D721Med (cell line): ENCODE measurements at regions not wholly inside any gene's neighbourhood (a gene's known extent, or its start where the extent isn't known, plus 50 kb on each side); places are given as distances from the start of the nearest gene placed in this dataset.

Source experiments
- DNase-seq: peaks from one replicate; pipeline ENCODE4 v3.0.0; 2011; ENCODE audit warnings: low spot score; ENCODE audit not compliant: insufficient read length
- FAIRE-seq: peaks from 2 replicates; lab custom pipeline; 2011; peaks lifted over from hg19 to GRCh38; lab: Jason Lieb, UNC
- TF ChIP-seq, protein P1 (sequence below): IDR thresholded peaks from 2 replicates; pipeline ENCODE4 v1.5.1; 2012; ENCODE audit warnings: mild to moderate bottlenecking, control low read depth; ENCODE audit not compliant: insufficient read depth; ENCODE audit errors: missing control alignments

DNA sequence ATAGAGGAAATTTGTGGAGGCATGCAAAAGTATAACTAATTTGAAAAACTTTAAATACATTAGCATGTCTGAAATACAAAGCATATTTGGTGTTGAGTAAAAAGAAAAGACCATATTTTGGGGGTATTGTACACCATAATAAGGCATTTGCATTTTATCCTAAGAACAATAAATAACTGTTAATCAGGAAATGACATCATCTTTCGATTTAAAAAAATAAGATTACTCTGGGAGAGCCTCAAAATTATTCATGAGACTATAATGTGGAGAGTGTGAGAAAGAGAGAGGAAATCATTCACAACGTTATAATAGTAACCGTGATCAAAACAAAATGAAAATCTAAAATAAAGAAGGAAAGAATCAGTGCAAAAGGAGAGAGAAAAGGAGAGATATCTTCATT lies 712.3 kb upstream of the POT1 start:
- DNase-seq (no peak), FAIRE-seq (no peak)
- TF ChIP-seq, protein P1, sequence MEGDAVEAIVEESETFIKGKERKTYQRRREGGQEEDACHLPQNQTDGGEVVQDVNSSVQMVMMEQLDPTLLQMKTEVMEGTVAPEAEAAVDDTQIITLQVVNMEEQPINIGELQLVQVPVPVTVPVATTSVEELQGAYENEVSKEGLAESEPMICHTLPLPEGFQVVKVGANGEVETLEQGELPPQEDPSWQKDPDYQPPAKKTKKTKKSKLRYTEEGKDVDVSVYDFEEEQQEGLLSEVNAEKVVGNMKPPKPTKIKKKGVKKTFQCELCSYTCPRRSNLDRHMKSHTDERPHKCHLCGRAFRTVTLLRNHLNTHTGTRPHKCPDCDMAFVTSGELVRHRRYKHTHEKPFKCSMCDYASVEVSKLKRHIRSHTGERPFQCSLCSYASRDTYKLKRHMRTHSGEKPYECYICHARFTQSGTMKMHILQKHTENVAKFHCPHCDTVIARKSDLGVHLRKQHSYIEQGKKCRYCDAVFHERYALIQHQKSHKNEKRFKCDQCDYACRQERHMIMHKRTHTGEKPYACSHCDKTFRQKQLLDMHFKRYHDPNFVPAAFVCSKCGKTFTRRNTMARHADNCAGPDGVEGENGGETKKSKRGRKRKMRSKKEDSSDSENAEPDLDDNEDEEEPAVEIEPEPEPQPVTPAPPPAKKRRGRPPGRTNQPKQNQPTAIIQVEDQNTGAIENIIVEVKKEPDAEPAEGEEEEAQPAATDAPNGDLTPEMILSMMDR, result no peak

DNA sequence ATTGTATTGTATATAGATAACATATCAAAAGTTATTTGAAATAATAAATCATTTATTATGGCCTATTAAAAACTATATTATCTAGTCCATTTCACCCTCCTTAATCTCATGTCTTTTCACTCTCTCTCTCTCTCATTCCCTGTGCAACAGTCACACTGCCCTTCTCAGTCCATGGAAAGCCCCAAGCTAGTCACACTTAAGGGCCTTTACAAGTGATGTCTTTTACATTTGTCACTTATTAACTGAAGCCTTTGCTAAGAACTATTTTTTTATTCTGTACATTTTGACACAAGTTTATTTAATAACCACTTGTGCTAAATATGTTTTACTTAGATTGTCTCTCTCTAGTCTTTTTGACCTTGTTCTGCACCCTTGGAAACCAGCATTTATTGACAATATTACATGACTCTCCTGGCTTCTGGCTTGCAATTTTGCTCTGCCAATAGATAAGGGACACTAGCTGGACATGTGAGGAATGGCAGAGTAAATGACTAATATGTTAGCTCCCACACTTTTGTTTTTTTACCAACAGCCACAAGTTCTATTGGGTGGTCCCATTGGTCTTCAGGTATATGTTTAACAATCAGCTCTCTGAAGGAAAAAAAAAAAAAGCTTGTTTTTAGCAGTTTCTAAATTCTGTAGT lies 706.8 kb upstream of the POT1 start:
- TF ChIP-seq, protein P1, result no peak
- DNase-seq, result no peak
- no peak for FAIRE-seq

DNA sequence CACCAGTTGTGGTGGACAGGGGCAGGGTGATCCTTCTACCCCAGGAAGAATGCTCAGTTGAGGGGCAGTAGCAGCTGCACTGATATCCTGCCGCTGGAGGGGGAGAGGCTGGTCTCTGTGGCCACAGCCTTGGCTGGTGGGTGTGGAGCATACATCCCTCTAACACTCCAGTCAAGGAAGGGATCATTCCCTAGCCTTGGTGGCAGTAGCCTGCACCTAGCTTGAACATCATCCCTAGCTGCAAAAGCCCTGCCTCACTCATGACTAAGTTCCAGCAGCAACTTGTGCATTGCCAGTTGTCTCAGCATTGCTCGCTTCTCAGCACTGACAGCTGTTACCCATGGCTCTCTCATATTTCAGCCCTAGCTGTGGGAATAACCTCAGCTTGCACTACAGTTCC lies 688.9 kb upstream of the POT1 start:
- TF ChIP-seq, protein P1, result no peak
- DNase-seq, result no peak
- FAIRE-seq, result no peak

DNA sequence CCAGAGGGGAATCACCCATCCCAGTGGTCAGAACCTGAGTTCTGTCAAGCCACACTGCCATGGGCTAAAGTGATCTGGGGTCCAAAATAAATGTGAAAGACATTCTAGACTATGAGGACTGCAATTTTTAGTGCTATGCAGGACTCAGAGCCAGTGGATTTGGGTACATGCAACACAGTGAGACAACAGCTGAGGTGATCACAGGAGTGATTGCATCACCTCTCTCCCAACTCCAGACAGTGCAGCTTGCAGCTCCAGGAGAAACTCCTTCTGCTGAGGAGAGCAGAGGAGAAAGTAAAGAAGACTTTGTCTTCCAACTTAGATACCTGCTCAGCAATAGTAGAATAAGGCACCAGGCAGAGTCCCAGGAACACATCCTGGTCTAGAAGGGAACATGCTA lies 682.0 kb upstream of the POT1 start:
- TF ChIP-seq, protein P1, result no peak
- FAIRE-seq (no peak), DNase-seq (no peak)

DNA sequence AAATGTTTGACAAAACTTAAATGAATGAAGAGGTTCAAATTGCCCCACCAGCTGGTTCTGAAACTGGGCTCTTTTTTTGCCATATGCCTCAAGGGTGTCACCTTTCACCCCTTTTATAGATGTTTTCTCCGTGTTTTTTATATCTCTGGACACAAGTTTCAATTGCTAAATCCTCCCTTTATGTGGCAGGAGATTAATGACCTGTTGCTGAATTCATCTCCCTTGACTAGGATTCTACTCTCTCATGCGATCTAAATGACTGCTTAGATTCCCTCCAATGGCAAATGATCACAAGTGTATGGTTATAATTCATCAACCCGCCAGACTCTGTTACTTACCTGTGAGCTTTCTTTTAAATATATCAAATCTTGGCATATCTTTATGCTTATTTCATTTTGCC lies 677.0 kb upstream of the POT1 start:
- FAIRE-seq (no peak), DNase-seq (no peak)
- TF ChIP-seq, protein P1, result no peak

DNA sequence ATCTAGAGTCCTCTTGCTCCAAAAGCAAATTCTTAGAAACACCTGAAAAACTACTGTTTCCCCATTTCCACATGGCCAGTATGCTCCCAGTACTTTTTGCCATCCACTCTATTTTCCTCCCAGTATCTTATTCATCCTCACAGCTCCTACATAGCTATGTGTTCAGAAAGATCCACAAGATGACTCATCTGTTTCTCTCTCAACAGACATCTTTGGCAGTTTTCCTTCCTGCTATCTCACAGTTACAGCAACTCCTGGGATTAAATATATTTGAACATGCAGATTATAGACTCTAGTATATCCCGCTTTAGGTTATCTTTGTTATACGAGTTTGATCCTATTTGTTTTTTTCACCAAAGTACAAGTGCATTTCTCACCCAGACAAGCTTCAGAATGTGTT lies 675.6 kb upstream of the POT1 start:
- TF ChIP-seq, protein P1, result no peak
- FAIRE-seq, result no peak

DNA sequence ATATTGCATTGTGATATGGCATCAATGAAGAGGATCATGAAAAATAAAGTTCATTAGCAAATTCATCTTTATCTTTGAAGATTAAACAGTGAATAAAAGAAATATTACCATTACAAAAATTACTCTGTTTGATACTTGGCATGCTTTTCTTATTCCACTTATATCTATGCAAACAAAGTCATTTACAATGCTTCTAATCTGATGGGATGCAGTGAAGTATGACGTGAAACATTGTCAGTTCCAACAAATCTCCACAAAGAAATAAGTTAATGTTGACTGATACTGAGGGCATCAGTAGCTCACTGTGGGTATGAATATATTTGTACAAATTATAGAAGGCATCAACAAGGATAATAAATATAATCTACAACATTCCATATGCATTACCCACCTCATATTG lies 672.8 kb upstream of the POT1 start:
- DNase-seq (no peak), FAIRE-seq (no peak)
- TF ChIP-seq, protein P1, result no peak

More for the DNA sequence above, 675.6 kb upstream of the POT1 start:
- no peak for DNase-seq
